ENCODE measurements at regions not wholly inside any gene's neighbourhood (a gene's known extent, or its start where the extent isn't known, plus 50 kb on each side); places are given as distances from the start of the nearest gene placed in this dataset.

DNA sequence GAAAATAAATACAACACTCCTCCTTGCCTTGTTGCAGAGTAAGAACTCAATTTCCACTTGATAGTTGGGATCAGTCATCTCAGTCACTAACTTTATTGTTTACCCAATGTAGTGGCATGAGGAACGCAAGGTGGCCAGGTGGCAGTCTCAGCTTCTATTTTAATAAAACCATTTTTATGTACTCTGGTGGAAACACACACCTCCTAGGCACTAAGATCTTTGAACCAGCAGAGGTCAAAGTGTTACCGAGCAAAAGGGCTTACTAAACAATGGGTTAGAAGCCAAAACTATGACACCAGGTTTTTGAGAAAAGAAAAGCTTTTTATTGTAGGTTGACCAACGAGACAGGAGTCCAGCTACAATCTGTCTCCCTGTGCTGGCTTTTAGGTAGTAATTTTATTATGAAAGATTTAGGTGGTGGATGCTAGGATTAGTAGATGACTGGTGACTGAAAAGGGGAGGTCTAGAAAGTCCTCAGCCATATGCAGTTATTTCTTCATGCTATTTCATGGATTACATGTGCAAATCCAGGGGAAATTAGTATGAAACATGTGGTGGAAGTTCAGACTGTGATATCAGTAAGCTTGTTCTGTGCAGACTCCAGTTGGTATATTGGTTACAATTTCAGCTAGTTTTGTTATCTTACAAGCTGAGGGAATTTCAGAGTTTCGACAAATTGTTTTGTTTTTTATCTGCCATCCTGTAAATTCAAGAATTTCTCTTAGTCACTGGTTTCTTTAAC is 122.3 kb downstream of the PCTP start:
- no peak for DNase-seq (ENCODE audit: low read depth)
- H3K4me3 ChIP-seq (ENCODE audit: low read depth, low read length) = no peak overlapping the region

DNA sequence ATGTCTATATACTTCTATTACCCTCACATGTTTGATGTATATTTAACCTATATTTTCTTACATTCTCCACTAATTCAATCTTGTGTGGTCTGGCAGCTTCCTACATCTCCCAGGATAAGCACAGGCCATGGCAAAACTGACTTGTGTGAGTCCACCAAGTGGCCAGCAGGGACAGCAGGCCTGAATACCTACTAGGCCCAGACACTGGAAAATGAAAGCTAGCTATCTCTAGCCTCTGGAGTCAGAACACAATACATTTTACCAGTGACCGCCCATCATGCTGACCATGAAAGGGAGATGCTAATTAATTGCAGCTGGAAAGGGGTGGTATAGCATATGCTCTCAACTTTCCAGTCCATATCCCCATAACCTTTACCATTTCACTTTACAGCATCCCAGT is 132.3 kb downstream of the PCTP start:
- TF ChIP-seq, protein P1, sequence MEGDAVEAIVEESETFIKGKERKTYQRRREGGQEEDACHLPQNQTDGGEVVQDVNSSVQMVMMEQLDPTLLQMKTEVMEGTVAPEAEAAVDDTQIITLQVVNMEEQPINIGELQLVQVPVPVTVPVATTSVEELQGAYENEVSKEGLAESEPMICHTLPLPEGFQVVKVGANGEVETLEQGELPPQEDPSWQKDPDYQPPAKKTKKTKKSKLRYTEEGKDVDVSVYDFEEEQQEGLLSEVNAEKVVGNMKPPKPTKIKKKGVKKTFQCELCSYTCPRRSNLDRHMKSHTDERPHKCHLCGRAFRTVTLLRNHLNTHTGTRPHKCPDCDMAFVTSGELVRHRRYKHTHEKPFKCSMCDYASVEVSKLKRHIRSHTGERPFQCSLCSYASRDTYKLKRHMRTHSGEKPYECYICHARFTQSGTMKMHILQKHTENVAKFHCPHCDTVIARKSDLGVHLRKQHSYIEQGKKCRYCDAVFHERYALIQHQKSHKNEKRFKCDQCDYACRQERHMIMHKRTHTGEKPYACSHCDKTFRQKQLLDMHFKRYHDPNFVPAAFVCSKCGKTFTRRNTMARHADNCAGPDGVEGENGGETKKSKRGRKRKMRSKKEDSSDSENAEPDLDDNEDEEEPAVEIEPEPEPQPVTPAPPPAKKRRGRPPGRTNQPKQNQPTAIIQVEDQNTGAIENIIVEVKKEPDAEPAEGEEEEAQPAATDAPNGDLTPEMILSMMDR (IDR thresholded peaks at IDR 0.05; ENCODE audit: control insufficient read depth, extremely low read depth, insufficient read depth) = no peak
- H3K4me3 ChIP-seq (ENCODE audit: low read depth, low read length) = no peak overlapping the region
- no peak for DNase-seq (ENCODE audit: low read depth)

More for the DNA sequence above, 122.3 kb downstream of the PCTP start:
- TF ChIP-seq, protein P1 (IDR thresholded peaks at IDR 0.05; ENCODE audit: control insufficient read depth, extremely low read depth, insufficient read depth) = peak; percentile 15; the same call in 1 of the 2 replicates

DNA sequence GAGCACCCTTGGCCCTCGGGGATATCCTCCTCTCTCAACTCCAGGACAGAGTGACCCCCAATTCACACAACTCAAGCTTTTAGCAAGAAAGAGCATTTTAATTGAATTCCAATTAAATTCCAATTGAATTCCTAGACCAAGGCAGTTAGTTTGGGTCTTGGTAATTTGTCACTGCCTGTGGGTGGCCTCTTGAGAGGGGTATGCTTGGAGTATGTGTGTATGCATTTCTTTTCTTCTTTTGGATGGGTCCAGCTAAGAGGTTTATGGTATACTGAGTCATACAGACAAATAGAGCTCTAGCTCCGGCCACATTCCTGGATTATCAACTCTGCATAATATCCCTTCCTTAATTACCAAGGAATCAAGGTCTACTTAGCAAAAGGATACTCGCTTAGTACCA is 136.7 kb downstream of the PCTP start:
- no peak for DNase-seq (ENCODE audit: low read depth)
- no peak overlapping the region for H3K4me3 ChIP-seq (ENCODE audit: low read depth, low read length)
- TF ChIP-seq, protein P1 (IDR thresholded peaks at IDR 0.05; ENCODE audit: control insufficient read depth, extremely low read depth, insufficient read depth) = no peak

DNA sequence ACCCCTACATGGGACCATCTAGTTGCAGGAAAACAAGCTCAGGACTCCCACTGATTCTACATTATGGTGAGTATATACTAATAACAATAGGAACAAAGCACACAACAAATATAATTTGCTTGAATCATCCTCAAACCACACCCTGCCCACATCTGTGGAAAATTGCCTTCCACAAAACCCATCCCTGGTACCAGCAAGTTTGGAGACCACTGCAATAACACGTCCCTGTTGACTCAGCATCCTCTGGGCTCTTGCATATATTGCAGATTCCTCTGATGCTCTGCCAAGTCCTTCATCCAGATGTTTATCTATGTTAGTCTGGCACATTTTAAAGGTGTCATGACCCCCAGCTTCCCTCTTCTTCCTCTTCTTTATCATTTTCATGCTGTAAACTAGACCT is 138.4 kb downstream of the PCTP start:
- DNase-seq (ENCODE audit: low read depth) = no peak
- H3K4me3 ChIP-seq (ENCODE audit: low read depth, low read length) = no peak overlapping the region
- TF ChIP-seq, protein P1 (IDR thresholded peaks at IDR 0.05; ENCODE audit: control insufficient read depth, extremely low read depth, insufficient read depth) = no peak

DNA sequence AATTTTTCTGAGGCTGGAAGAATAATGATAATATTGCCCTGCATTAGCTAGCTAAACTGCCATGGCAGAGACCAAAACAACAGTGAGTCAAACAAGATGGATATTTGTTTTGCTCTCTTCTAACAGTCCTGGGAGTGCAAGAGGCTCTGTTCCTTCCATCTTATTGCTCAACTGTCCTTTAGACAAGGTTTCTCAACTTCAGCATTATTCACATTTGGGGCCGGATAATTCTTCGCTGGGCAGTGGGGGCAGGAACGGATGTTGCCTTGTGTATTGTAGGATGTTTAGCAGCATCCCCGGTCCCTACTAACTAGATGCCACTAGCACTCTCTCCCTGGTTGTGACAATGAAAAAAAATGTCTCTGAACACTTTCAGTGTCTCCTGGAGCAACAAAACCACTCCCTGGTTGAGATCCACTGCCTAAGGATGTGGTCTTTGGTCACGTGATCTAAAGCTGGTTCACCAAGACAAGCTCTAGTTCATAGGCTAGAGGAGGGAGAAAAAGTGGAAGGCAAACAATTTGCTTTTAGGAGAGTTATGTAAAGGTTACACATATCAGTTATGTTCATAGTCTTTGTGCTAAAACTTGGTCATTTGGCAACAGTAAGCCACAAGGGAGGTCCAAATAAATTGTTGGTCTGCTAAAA is 144.4 kb downstream of the PCTP start:
- DNase-seq (ENCODE audit: low read depth) = no peak
- H3K4me3 ChIP-seq (ENCODE audit: low read depth, low read length) = no peak overlapping the region
- TF ChIP-seq, protein P1 (IDR thresholded peaks at IDR 0.05; ENCODE audit: control insufficient read depth, extremely low read depth, insufficient read depth) = no peak

DNA sequence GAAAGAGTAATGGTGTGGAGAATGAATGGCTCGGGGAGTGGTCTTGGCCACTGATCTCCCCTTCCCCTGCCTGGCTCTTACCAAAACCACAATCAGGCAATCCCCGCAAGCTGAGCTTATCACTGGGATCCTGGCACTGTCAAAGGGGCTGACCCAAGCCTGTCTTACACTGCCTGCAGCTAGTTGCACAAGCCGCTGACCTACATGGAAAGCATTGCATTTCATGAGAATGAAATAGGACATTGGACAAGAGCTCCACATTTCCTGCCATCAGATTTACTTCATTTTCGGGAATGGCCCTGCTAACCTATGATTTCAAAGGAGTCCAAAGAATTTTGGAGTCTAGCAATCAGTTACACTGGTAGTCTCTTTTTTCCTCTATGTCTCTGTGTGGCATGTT is 146.4 kb downstream of the PCTP start:
- TF ChIP-seq, protein P1 (IDR thresholded peaks at IDR 0.05; ENCODE audit: control insufficient read depth, extremely low read depth, insufficient read depth) = no peak
- no peak for DNase-seq (ENCODE audit: low read depth)
- no peak overlapping the region for H3K4me3 ChIP-seq (ENCODE audit: low read depth, low read length)
